Skeletal muscle satellite cell (primary cell): ENCODE measurements at regions not wholly inside any gene's neighbourhood (a gene's known extent, or its start where the extent isn't known, plus 50 kb on each side); places are given as distances from the start of the nearest gene placed in this dataset.

Experiments used
- H3K27me3 ChIP-seq: 2 replicates; pipeline ENCODE4 v1.7.0; 2013; ENCODE audit warnings: low read length; ENCODE audit not compliant: control insufficient read depth, insufficient read depth
- H3K36me3 ChIP-seq: 2 replicates; pipeline ENCODE4 v1.7.0; 2013; ENCODE audit warnings: mild to moderate bottlenecking, control low read depth, low read length; ENCODE audit not compliant: insufficient read depth
- H3K4me1 ChIP-seq: 2 replicates; pipeline ENCODE4 v1.7.0; 2013; ENCODE audit warnings: low read length; ENCODE audit not compliant: control insufficient read depth, insufficient read depth
- H3K4me2 ChIP-seq: 2 replicates; pipeline ENCODE4 v1.7.0; 2013; ENCODE audit warnings: mild to moderate bottlenecking, low read length
- H3K4me3 ChIP-seq: 2 replicates; pipeline ENCODE4 v1.7.0; 2013; ENCODE audit warnings: low read length
- H3K9ac ChIP-seq: 2 replicates; pipeline ENCODE4 v1.7.0; 2013; ENCODE audit warnings: mild to moderate bottlenecking, low read depth, low read length, moderate library complexity
- H3K9me3 ChIP-seq: replicated peaks from 2 replicates; pipeline ENCODE4 v1.7.0; 2013; ENCODE audit warnings: mild to moderate bottlenecking, control low read depth, low read length

- no peak overlapping the region for H3K4me2 ChIP-seq
- H3K27me3 ChIP-seq: no peaks in the 10 kb centered on the region
- no peak overlapping the region for H3K4me3 ChIP-seq
Observed at GRCh38 chr4:96102541-96103026, 262.7 kb downstream of the PDHA2 start.

GRCh38 chr4:96103086-96103485 is 263.2 kb downstream of the PDHA2 start:
- Histone ChIP-seq H3K36me3 (no peaks in the 10 kb centered on the region), H3K4me3 (no peak overlapping the region), H3K4me1 (peaks cover 5% of the 10 kb centered on the region), H3K9ac (no peak overlapping the region), H3K4me2 (no peak overlapping the region), H3K9me3 (no peaks in the 10 kb centered on the region), H3K27me3 (no peaks in the 10 kb centered on the region)

More at GRCh38 chr4:96102541-96103026, 262.7 kb downstream of the PDHA2 start:
- Histone ChIP-seq H3K36me3 (no peaks in the 10 kb centered on the region), H3K4me1 (peaks cover 5% of the 10 kb centered on the region), H3K9ac (no peak overlapping the region), H3K9me3 (no peaks in the 10 kb centered on the region)

GRCh38 chr4:96108146-96108545 is 268.3 kb downstream of the PDHA2 start:
- H3K9me3 ChIP-seq: no peaks in the 10 kb centered on the region
- H3K27me3 ChIP-seq: no peaks in the 10 kb centered on the region
- peaks cover under 1% of the 10 kb centered on the region for H3K4me1 ChIP-seq
- H3K9ac ChIP-seq: no peak overlapping the region
- no peaks in the 10 kb centered on the region for H3K36me3 ChIP-seq
- H3K4me2 ChIP-seq: no peak overlapping the region
- no peak overlapping the region for H3K4me3 ChIP-seq

- Histone ChIP-seq H3K9me3 (no peaks in the 10 kb centered on the region), H3K4me2 (no peak overlapping the region), H3K9ac (no peak overlapping the region), H3K27me3 (no peaks in the 10 kb centered on the region), H3K36me3 (no peaks in the 10 kb centered on the region), H3K4me3 (no peak overlapping the region), H3K4me1 (no peaks in the 10 kb centered on the region)
Observed at GRCh38 chr4:96112631-96113030, 272.7 kb downstream of the PDHA2 start.

GRCh38 chr4:96120206-96120605 is 280.3 kb downstream of the PDHA2 start:
- H3K9ac ChIP-seq: no peak overlapping the region
- H3K4me2 ChIP-seq: no peak overlapping the region
- H3K27me3 ChIP-seq: no peaks in the 10 kb centered on the region
- no peak overlapping the region for H3K4me3 ChIP-seq
- no peaks in the 10 kb centered on the region for H3K4me1 ChIP-seq
- no peaks in the 10 kb centered on the region for H3K9me3 ChIP-seq
- H3K36me3 ChIP-seq: no peaks in the 10 kb centered on the region

GRCh38 chr4:96126227-96126626 is 286.3 kb downstream of the PDHA2 start:
- Histone ChIP-seq H3K4me3 (no peak overlapping the region), H3K36me3 (no peaks in the 10 kb centered on the region), H3K27me3 (no peaks in the 10 kb centered on the region), H3K9me3 (no peaks in the 10 kb centered on the region), H3K4me2 (no peak overlapping the region), H3K9ac (no peak overlapping the region), H3K4me1 (no peaks in the 10 kb centered on the region)

GRCh38 chr4:96131186-96131585 is 291.3 kb downstream of the PDHA2 start:
- no peaks in the 10 kb centered on the region for H3K4me1 ChIP-seq
- no peaks in the 10 kb centered on the region for H3K36me3 ChIP-seq
- no peak overlapping the region for H3K4me2 ChIP-seq
- H3K4me3 ChIP-seq: no peak overlapping the region
- H3K9me3 ChIP-seq: no peaks in the 10 kb centered on the region
- no peaks in the 10 kb centered on the region for H3K27me3 ChIP-seq
- no peak overlapping the region for H3K9ac ChIP-seq

GRCh38 chr4:96134806-96135205 is 294.9 kb downstream of the PDHA2 start:
- Histone ChIP-seq H3K9me3 (no peaks in the 10 kb centered on the region), H3K9ac (no peak overlapping the region), H3K4me1 (no peaks in the 10 kb centered on the region), H3K36me3 (no peaks in the 10 kb centered on the region), H3K4me3 (no peak overlapping the region), H3K27me3 (no peaks in the 10 kb centered on the region), H3K4me2 (no peak overlapping the region)

- H3K36me3 ChIP-seq: no peaks in the 10 kb centered on the region
- no peaks in the 10 kb centered on the region for H3K9me3 ChIP-seq
- H3K4me2 ChIP-seq: no peak overlapping the region
- no peak overlapping the region for H3K9ac ChIP-seq
- H3K4me1 ChIP-seq: no peaks in the 10 kb centered on the region
- no peak overlapping the region for H3K4me3 ChIP-seq
- H3K27me3 ChIP-seq: no peaks in the 10 kb centered on the region
Observed at GRCh38 chr4:96136056-96136455, 296.2 kb downstream of the PDHA2 start.

- no peaks in the 10 kb centered on the region for H3K4me1 ChIP-seq
- H3K9ac ChIP-seq: no peak overlapping the region
- H3K9me3 ChIP-seq: no peaks in the 10 kb centered on the region
- H3K4me2 ChIP-seq: no peak overlapping the region
- no peaks in the 10 kb centered on the region for H3K27me3 ChIP-seq
- H3K4me3 ChIP-seq: no peak overlapping the region
- H3K36me3 ChIP-seq: no peaks in the 10 kb centered on the region
Observed at GRCh38 chr4:96139251-96139929, 299.5 kb downstream of the PDHA2 start.

GRCh38 chr4:96145601-96146000 is 305.7 kb downstream of the PDHA2 start:
- Histone ChIP-seq H3K4me1 (peaks cover 3% of the 10 kb centered on the region), H3K27me3 (no peaks in the 10 kb centered on the region), H3K9me3 (no peaks in the 10 kb centered on the region), H3K4me2 (no peak overlapping the region), H3K9ac (no peak overlapping the region), H3K4me3 (no peak overlapping the region), H3K36me3 (no peaks in the 10 kb centered on the region)

- no peak overlapping the region for H3K4me3 ChIP-seq
- H3K4me2 ChIP-seq: no peak overlapping the region
- peaks cover 3% of the 10 kb centered on the region for H3K4me1 ChIP-seq
- H3K9ac ChIP-seq: no peak overlapping the region
- no peaks in the 10 kb centered on the region for H3K9me3 ChIP-seq
- no peaks in the 10 kb centered on the region for H3K27me3 ChIP-seq
- no peaks in the 10 kb centered on the region for H3K36me3 ChIP-seq
Observed at GRCh38 chr4:96146686-96147085, 306.8 kb downstream of the PDHA2 start.
